C4-2B (cell line): ENCODE measurements at regions not wholly inside any gene's neighbourhood (a gene's known extent, or its start where the extent isn't known, plus 50 kb on each side); places are given as distances from the start of the nearest gene placed in this dataset.

Source experiments
- CTCF ChIP-seq: fragments of 450-650 bp; conservative IDR thresholded peaks from 2 replicates; pipeline ENCODE4 v1.5.1; 2017; ENCODE audit warnings: mild to moderate bottlenecking
- ZFX ChIP-seq: fragments of 450-650 bp; IDR thresholded peaks from 2 replicates; pipeline ENCODE4 v1.6.1; 2017

GRCh38 chr11:71307811-71308645, 55.7 kb upstream of the SHANK2 start:
- TF ChIP-seq CTCF (no peak), ZFX (no peak)
